ENCODE measurements at regions not wholly inside any gene's neighbourhood (a gene's known extent, or its start where the extent isn't known, plus 50 kb on each side); places are given as distances from the start of the nearest gene placed in this dataset.
"Not testable (repeated sequence)": the region's sequence is repeated elsewhere in the genome, so short reads cannot be mapped to it uniquely, and the experiment has no call there.

GRCh38 chr16:35598696-35599332 is 2139.4 kb downstream of the TP53TG3F start:
- H3K9ac ChIP-seq (ENCODE audit: low read length), result no peak overlapping the region
- no peaks in the 10 kb centered on the region for H3K36me3 ChIP-seq (ENCODE audit: control insufficient read depth, insufficient read depth, low read length)
- H3K27me3 ChIP-seq (ENCODE audit: control insufficient read depth, insufficient read depth, low read length), result no peaks in the 10 kb centered on the region
- no peak overlapping the region for H3K27ac ChIP-seq (ENCODE audit: low read depth, low read length)
- no peaks in the 10 kb centered on the region for H3K4me1 ChIP-seq (ENCODE audit: control insufficient read depth, insufficient read depth, low read length)
- no peak overlapping the region for H3K4me3 ChIP-seq (ENCODE audit: low read length)

- H3K27ac ChIP-seq (ENCODE audit: low read depth, low read length), result no peak overlapping the region
- no peaks in the 10 kb centered on the region for H3K27me3 ChIP-seq (ENCODE audit: control insufficient read depth, insufficient read depth, low read length)
- H3K9ac ChIP-seq (ENCODE audit: low read length), result no peak overlapping the region
- no peak overlapping the region for H3K4me3 ChIP-seq (ENCODE audit: low read length)
- H3K4me1 ChIP-seq (ENCODE audit: control insufficient read depth, insufficient read depth, low read length), result no peaks in the 10 kb centered on the region
- H3K36me3 ChIP-seq (ENCODE audit: control insufficient read depth, insufficient read depth, low read length), result no peaks in the 10 kb centered on the region
These were observed 2140.2 kb downstream of the TP53TG3F start for GRCh38 chr16:35599429-35600160.

- not testable (repeated sequence) for H3K4me3 ChIP-seq (ENCODE audit: low read length); H3K27ac ChIP-seq (ENCODE audit: low read depth, low read length); H3K4me1 ChIP-seq (ENCODE audit: control insufficient read depth, insufficient read depth, low read length); H3K36me3 ChIP-seq (ENCODE audit: control insufficient read depth, insufficient read depth, low read length); H3K9ac ChIP-seq (ENCODE audit: low read length); H3K27me3 ChIP-seq (ENCODE audit: control insufficient read depth, insufficient read depth, low read length)
These were observed 2140.7 kb downstream of the TP53TG3F start for GRCh38 chr16:35600161-35600555.

DNA sequence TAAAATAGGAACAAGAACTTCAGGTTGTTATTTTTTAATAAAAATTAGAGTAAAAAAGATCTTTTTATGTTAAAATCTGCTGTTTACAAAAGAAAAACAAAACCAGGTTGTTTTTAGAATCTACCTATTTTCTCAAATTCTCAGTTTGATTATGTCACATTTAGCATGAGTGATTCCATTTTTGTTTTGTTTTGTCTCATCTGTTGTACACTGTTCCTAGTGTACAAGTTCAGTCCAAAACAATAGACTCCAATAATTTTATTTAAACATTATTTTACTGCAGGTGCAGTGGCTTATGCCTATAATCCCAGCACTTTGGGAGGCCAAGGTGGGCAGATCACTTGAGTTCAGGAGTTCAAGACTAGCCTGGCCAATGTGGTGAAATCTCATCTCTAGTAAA is 2142.7 kb downstream of the TP53TG3F start:
- Histone ChIP-seq H3K4me3 (ENCODE audit: low read length) (no peak overlapping the region), H3K27me3 (ENCODE audit: control insufficient read depth, insufficient read depth, low read length) (no peaks in the 10 kb centered on the region), H3K36me3 (ENCODE audit: control insufficient read depth, insufficient read depth, low read length) (no peaks in the 10 kb centered on the region), H3K27ac (ENCODE audit: low read depth, low read length) (no peak overlapping the region), H3K9ac (ENCODE audit: low read length) (no peak overlapping the region), H3K4me1 (ENCODE audit: control insufficient read depth, insufficient read depth, low read length) (no peaks in the 10 kb centered on the region)

DNA sequence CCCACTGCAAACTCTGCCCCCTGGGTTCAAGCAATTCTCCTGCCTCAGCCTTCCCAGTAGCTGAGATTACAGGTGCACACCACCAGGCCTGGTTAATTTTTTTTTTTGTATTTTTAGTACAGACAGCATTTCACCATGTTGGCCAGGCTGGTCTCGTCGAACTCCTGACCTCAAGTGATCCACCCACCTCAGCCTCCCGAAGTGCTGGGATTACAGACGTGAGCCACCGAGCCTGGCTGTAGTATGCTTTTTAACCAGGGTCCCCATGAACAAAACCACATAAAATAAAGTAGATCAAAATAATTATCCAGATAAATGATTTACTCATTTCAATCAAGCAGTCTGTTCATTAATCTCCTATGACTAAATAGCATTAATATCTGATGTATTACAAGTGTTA is 2144.0 kb downstream of the TP53TG3F start:
- H3K27me3 ChIP-seq (ENCODE audit: control insufficient read depth, insufficient read depth, low read length); H3K36me3 ChIP-seq (ENCODE audit: control insufficient read depth, insufficient read depth, low read length): not testable (repeated sequence)

DNA sequence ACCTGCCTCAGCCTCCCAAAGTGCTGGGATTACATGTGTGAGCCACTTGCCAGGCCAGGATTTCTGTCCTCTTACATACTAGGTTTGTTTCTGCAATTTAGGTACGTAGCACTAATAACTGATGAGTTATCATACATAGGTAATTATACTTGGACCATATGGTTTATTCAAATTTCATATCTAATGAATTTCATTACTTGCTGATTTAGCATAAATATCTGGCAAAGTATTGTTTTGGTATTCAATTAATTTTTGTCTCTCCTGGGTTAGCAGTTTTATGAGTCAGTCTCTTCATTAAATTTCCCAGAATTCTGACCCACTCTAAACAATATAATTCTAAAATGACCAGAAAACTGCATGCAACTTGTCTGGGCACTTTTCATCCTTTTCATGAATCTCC is 2146.5 kb downstream of the TP53TG3F start:
- no peaks in the 10 kb centered on the region for H3K27me3 ChIP-seq (ENCODE audit: control insufficient read depth, insufficient read depth, low read length)
- H3K36me3 ChIP-seq (ENCODE audit: control insufficient read depth, insufficient read depth, low read length), result no peaks in the 10 kb centered on the region
- H3K4me3 ChIP-seq (ENCODE audit: low read length), result no peak overlapping the region
- H3K4me1 ChIP-seq (ENCODE audit: control insufficient read depth, insufficient read depth, low read length), result no peaks in the 10 kb centered on the region
- H3K9ac ChIP-seq (ENCODE audit: low read length), result no peak overlapping the region
- no peak overlapping the region for H3K27ac ChIP-seq (ENCODE audit: low read depth, low read length)

More for the DNA sequence above, 2144.0 kb downstream of the TP53TG3F start:
- H3K27ac ChIP-seq (ENCODE audit: low read depth, low read length); H3K4me1 ChIP-seq (ENCODE audit: control insufficient read depth, insufficient read depth, low read length); H3K4me3 ChIP-seq (ENCODE audit: low read length); H3K9ac ChIP-seq (ENCODE audit: low read length): not testable (repeated sequence)

DNA sequence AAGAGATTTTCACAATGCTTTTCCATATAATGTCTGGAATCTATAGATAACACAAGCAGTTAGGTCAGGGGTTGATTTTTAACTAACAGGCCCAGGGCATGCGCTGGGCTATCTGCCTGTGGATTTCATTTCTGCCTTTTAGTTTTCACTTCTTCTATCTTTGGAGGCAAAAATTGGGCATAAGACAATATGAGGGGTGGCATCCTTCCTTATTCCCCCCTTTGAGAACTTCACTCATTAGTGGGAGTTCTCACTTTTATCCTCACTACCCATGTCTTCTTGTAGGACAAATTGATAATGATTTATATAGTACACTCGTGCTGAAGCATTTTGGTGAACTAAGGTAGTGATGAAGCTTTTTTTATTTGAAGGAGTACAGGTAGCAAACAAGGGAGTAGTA is 2155.5 kb downstream of the TP53TG3F start:
- not testable (repeated sequence) for H3K4me3 ChIP-seq (ENCODE audit: low read length); H3K4me1 ChIP-seq (ENCODE audit: control insufficient read depth, insufficient read depth, low read length); H3K27ac ChIP-seq (ENCODE audit: low read depth, low read length); H3K27me3 ChIP-seq (ENCODE audit: control insufficient read depth, insufficient read depth, low read length); H3K36me3 ChIP-seq (ENCODE audit: control insufficient read depth, insufficient read depth, low read length); H3K9ac ChIP-seq (ENCODE audit: low read length)

DNA sequence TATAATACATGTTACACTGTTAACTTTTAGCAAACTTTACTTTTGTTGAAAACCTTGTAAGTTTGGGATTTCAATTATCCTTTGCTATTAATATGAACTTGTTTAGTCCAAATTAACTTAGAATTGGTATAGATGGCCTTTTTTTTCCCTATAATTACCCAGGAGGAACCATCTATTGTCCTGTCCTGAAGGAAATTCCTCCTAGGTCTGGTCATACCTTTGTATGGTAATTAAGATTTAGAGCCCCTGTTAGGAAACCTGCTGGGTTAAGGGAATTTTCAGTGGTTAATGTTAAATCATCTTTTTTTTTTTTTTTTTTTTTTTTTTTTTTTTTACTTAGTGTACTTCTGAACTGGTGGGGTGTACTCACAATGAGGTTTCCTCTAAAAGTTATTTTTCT is 2159.8 kb downstream of the TP53TG3F start:
- not testable (repeated sequence) for H3K27ac ChIP-seq (ENCODE audit: low read depth, low read length); H3K4me1 ChIP-seq (ENCODE audit: control insufficient read depth, insufficient read depth, low read length); H3K36me3 ChIP-seq (ENCODE audit: control insufficient read depth, insufficient read depth, low read length); H3K4me3 ChIP-seq (ENCODE audit: low read length); H3K9ac ChIP-seq (ENCODE audit: low read length); H3K27me3 ChIP-seq (ENCODE audit: control insufficient read depth, insufficient read depth, low read length)

- H3K4me3 ChIP-seq (ENCODE audit: low read length), result no peak overlapping the region
- no peak overlapping the region for H3K9ac ChIP-seq (ENCODE audit: low read length)
- H3K4me1 ChIP-seq (ENCODE audit: control insufficient read depth, insufficient read depth, low read length), result no peaks in the 10 kb centered on the region
- no peaks in the 10 kb centered on the region for H3K36me3 ChIP-seq (ENCODE audit: control insufficient read depth, insufficient read depth, low read length)
- H3K27ac ChIP-seq (ENCODE audit: low read depth, low read length), result no peak overlapping the region
- no peaks in the 10 kb centered on the region for H3K27me3 ChIP-seq (ENCODE audit: control insufficient read depth, insufficient read depth, low read length)
These were observed 2166.6 kb downstream of the TP53TG3F start for GRCh38 chr16:35626041-35626440.

- H3K36me3 ChIP-seq (ENCODE audit: control insufficient read depth, insufficient read depth, low read length), result no peaks in the 10 kb centered on the region
- no peaks in the 10 kb centered on the region for H3K27me3 ChIP-seq (ENCODE audit: control insufficient read depth, insufficient read depth, low read length)
- no peak overlapping the region for H3K4me3 ChIP-seq (ENCODE audit: low read length)
- no peak overlapping the region for H3K27ac ChIP-seq (ENCODE audit: low read depth, low read length)
- H3K9ac ChIP-seq (ENCODE audit: low read length), result no peak overlapping the region
- no peaks in the 10 kb centered on the region for H3K4me1 ChIP-seq (ENCODE audit: control insufficient read depth, insufficient read depth, low read length)
These were observed 2169.6 kb downstream of the TP53TG3F start for GRCh38 chr16:35628976-35629375.

- Histone ChIP-seq H3K27ac (ENCODE audit: low read depth, low read length) (no peak overlapping the region), H3K27me3 (ENCODE audit: control insufficient read depth, insufficient read depth, low read length) (no peaks in the 10 kb centered on the region), H3K4me1 (ENCODE audit: control insufficient read depth, insufficient read depth, low read length) (no peaks in the 10 kb centered on the region), H3K9ac (ENCODE audit: low read length) (no peak overlapping the region), H3K4me3 (ENCODE audit: low read length) (no peak overlapping the region), H3K36me3 (ENCODE audit: control insufficient read depth, insufficient read depth, low read length) (no peaks in the 10 kb centered on the region)
These were observed 2172.0 kb downstream of the TP53TG3F start for GRCh38 chr16:35631261-35631945.

DNA sequence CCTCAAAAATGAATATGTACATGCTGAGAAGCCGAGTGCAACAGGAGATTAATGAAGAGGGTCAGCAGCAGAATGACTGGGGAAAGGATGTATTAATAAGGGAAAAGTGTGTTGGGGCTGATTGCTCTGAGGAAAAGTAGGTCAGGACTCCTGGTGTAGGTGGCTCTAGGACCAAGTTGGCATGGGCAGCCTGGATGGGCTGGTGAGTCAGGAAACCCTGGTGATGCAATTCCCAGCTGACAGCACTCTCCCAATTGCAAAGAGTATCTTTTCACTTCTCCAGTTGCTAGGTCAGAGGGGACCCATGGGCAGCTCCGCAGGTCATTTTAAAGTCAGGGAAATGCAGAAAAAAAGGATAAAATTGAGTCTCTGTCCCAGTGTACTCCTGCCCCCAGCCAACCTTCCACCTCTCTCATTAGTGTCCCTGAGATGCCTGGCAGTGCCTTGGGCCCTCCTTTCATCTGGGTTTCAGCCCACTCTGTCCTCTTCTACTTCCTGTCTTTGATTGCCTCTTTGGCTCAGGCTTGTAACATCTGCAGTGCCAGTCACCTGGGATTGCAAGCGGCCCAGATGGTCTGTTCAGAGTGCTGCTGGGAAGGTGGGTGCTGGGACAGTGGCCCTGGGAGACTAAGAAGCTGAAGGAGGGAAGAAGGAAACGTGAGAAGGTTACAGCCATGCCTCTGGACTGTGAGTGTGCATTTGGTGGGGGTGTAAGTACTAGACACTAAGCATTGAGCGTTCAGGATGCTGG is 2177.2 kb downstream of the TP53TG3F start:
- H3K4me3 ChIP-seq (ENCODE audit: low read length), result no peak overlapping the region
- no peak overlapping the region for H3K27ac ChIP-seq (ENCODE audit: low read depth, low read length)
- no peaks in the 10 kb centered on the region for H3K4me1 ChIP-seq (ENCODE audit: control insufficient read depth, insufficient read depth, low read length)
- no peaks in the 10 kb centered on the region for H3K36me3 ChIP-seq (ENCODE audit: control insufficient read depth, insufficient read depth, low read length)
- no peak overlapping the region for H3K9ac ChIP-seq (ENCODE audit: low read length)
- no peaks in the 10 kb centered on the region for H3K27me3 ChIP-seq (ENCODE audit: control insufficient read depth, insufficient read depth, low read length)

Data from rectal smooth muscle tissue (tissue), 1 donor.